H7 (cell line): ENCODE measurements at regions not wholly inside any gene's neighbourhood (a gene's known extent, or its start where the extent isn't known, plus 50 kb on each side); places are given as distances from the start of the nearest gene placed in this dataset.

Experiments
- DNase-seq: peaks from one replicate; pipeline ENCODE4 v3.0.0; 2012
- H3K27me3 ChIP-seq: 2 replicates; pipeline ENCODE4 v1.6.0; 2011; ENCODE audit warnings: mild to moderate bottlenecking, low read length; ENCODE audit not compliant: control insufficient read depth, insufficient read depth
- H3K36me3 ChIP-seq: replicated peaks from 2 replicates; pipeline ENCODE4 v1.5.1; 2011; ENCODE audit warnings: low read length; ENCODE audit not compliant: control insufficient read depth, insufficient read depth
- H3K4me3 ChIP-seq: 2 replicates; pipeline ENCODE4 v1.5.1; 2011; ENCODE audit warnings: low read depth, mild to moderate bottlenecking, control low read depth, low read length, moderate library complexity; ENCODE audit not compliant: insufficient read depth

- no peak for DNase-seq
- H3K4me3 ChIP-seq: no peak overlapping the region
- H3K36me3 ChIP-seq: no peaks in the 10 kb centered on the region
- no peaks in the 10 kb centered on the region for H3K27me3 ChIP-seq
These were observed 316.7 kb downstream of the GABRG2 start for GRCh38 chr5:162384225-162384624.

- no peak for DNase-seq
- no peaks in the 10 kb centered on the region for H3K36me3 ChIP-seq
These were observed 324.3 kb downstream of the GABRG2 start for GRCh38 chr5:162391833-162392232.

GRCh38 chr5:162392336-162392735 is 324.8 kb downstream of the GABRG2 start:
- DNase-seq: no peak
- H3K27me3 ChIP-seq: no peaks in the 10 kb centered on the region
- no peak overlapping the region for H3K4me3 ChIP-seq
- no peaks in the 10 kb centered on the region for H3K36me3 ChIP-seq

More at GRCh38 chr5:162391833-162392232, 324.3 kb downstream of the GABRG2 start:
- Histone ChIP-seq H3K4me3 (no peak overlapping the region), H3K27me3 (no peaks in the 10 kb centered on the region)

GRCh38 chr5:162393534-162393933 is 326.0 kb downstream of the GABRG2 start:
- no peak for DNase-seq
- Histone ChIP-seq H3K27me3 (no peaks in the 10 kb centered on the region), H3K4me3 (no peak overlapping the region), H3K36me3 (no peaks in the 10 kb centered on the region)

- no peak for DNase-seq
- Histone ChIP-seq H3K27me3 (no peaks in the 10 kb centered on the region), H3K36me3 (no peaks in the 10 kb centered on the region), H3K4me3 (no peak overlapping the region)
These were observed 340.0 kb downstream of the GABRG2 start for GRCh38 chr5:162407614-162408013.

GRCh38 chr5:162410365-162410764 is 342.8 kb downstream of the GABRG2 start:
- no peak for DNase-seq
- H3K27me3 ChIP-seq: no peaks in the 10 kb centered on the region

GRCh38 chr5:162429142-162429541 is 361.6 kb downstream of the GABRG2 start:
- Histone ChIP-seq H3K4me3 (no peak overlapping the region), H3K36me3 (no peaks in the 10 kb centered on the region), H3K27me3 (no peaks in the 10 kb centered on the region)
- DNase-seq: no peak

More at GRCh38 chr5:162410365-162410764, 342.8 kb downstream of the GABRG2 start:
- no peaks in the 10 kb centered on the region for H3K36me3 ChIP-seq
- no peak overlapping the region for H3K4me3 ChIP-seq

- Histone ChIP-seq H3K4me3 (no peak overlapping the region), H3K36me3 (no peaks in the 10 kb centered on the region), H3K27me3 (no peaks in the 10 kb centered on the region)
- no peak for DNase-seq
These were observed 366.7 kb downstream of the GABRG2 start for GRCh38 chr5:162434281-162434680.

- DNase-seq: no peak
- Histone ChIP-seq H3K36me3 (no peaks in the 10 kb centered on the region), H3K4me3 (no peak overlapping the region), H3K27me3 (no peaks in the 10 kb centered on the region)
These were observed 368.5 kb downstream of the GABRG2 start for GRCh38 chr5:162436055-162436454.

- DNase-seq: no peak
- no peaks in the 10 kb centered on the region for H3K27me3 ChIP-seq
- no peaks in the 10 kb centered on the region for H3K36me3 ChIP-seq
- H3K4me3 ChIP-seq: no peak overlapping the region
These were observed 376.7 kb downstream of the GABRG2 start for GRCh38 chr5:162444129-162444762.

- Histone ChIP-seq H3K4me3 (no peak overlapping the region), H3K27me3 (no peaks in the 10 kb centered on the region), H3K36me3 (no peaks in the 10 kb centered on the region)
- DNase-seq: no peak
These were observed 388.5 kb downstream of the GABRG2 start for GRCh38 chr5:162456086-162456485.

GRCh38 chr5:162466011-162466410 is 398.4 kb downstream of the GABRG2 start:
- Histone ChIP-seq H3K4me3 (no peak overlapping the region), H3K36me3 (no peaks in the 10 kb centered on the region), H3K27me3 (no peaks in the 10 kb centered on the region)
- no peak for DNase-seq

GRCh38 chr5:162473041-162473714 is 405.6 kb downstream of the GABRG2 start:
- DNase-seq: no peak
- H3K4me3 ChIP-seq: no peak overlapping the region
- H3K27me3 ChIP-seq: no peaks in the 10 kb centered on the region
- H3K36me3 ChIP-seq: no peaks in the 10 kb centered on the region

- no peaks in the 10 kb centered on the region for H3K36me3 ChIP-seq
- DNase-seq: no peak
- no peak overlapping the region for H3K4me3 ChIP-seq
- H3K27me3 ChIP-seq: no peaks in the 10 kb centered on the region
These were observed 406.7 kb downstream of the GABRG2 start for GRCh38 chr5:162474239-162474638.

- Histone ChIP-seq H3K4me3 (no peak overlapping the region), H3K36me3 (no peaks in the 10 kb centered on the region), H3K27me3 (no peaks in the 10 kb centered on the region)
- DNase-seq: no peak
These were observed 416.5 kb downstream of the GABRG2 start for GRCh38 chr5:162484095-162484494.
